Karpas-422 (cell line): ENCODE measurements at regions not wholly inside any gene's neighbourhood (a gene's known extent, or its start where the extent isn't known, plus 50 kb on each side); places are given as distances from the start of the nearest gene placed in this dataset.

ENCODE experiments used
- DNase-seq: peaks from one replicate; pipeline ENCODE4 v3.0.0-alpha.2; 2015
- H2AFZ ChIP-seq: fragments of 200-600 bp; sonication (generic); 2 replicates; pipeline ENCODE4 v1.6.1; 2014; ENCODE audit warnings: antibody characterized with exemption, low read length, mixed read lengths
- H3K27ac ChIP-seq: fragments of 200-600 bp; sonication (generic); 2 replicates; pipeline ENCODE4 v1.5.1; 2014; ENCODE audit warnings: mild to moderate bottlenecking, low read length, moderate library complexity
- H3K27me3 ChIP-seq: fragments of 200-600 bp; sonication (generic); 2 replicates; pipeline ENCODE4 v1.6.1; 2014; ENCODE audit warnings: low read length, mixed read lengths
- H3K36me3 ChIP-seq: fragments of 200-600 bp; sonication (generic); 2 replicates; pipeline ENCODE4 v1.6.1; 2014; ENCODE audit warnings: low read length, mixed read lengths; ENCODE audit not compliant: insufficient read depth
- H3K4me1 ChIP-seq: fragments of 200-600 bp; sonication (generic); 2 replicates; pipeline ENCODE4 v1.6.1; 2014; ENCODE audit warnings: mild to moderate bottlenecking, low read length, mixed read lengths
- H3K4me2 ChIP-seq: fragments of 200-600 bp; sonication (generic); 2 replicates; pipeline ENCODE4 v1.6.1; 2014; ENCODE audit warnings: low read length, low read depth, mild to moderate bottlenecking; ENCODE audit not compliant: poor library complexity, severe bottlenecking
- H3K4me3 ChIP-seq: fragments of 200-600 bp; sonication (generic); 2 replicates; pipeline ENCODE4 v1.5.1; 2014; ENCODE audit warnings: mild to moderate bottlenecking, antibody characterized with exemption, low read length, mixed read lengths
- H3K79me2 ChIP-seq: fragments of 200-600 bp; sonication (generic); 2 replicates; pipeline ENCODE4 v1.6.1; 2014; ENCODE audit warnings: mild to moderate bottlenecking, low read length, mixed read lengths
- H3K9ac ChIP-seq: fragments of 200-600 bp; sonication (generic); 2 replicates; pipeline ENCODE4 v1.6.0; 2014; ENCODE audit warnings: low read length
- H3K9me2 ChIP-seq: fragments of 200-600 bp; sonication (generic), shearing (Covaris generic); replicated peaks from 2 replicates; pipeline ENCODE4 v1.6.0; 2014; ENCODE audit warnings: mild to moderate bottlenecking, low read length, moderate library complexity; ENCODE audit not compliant: insufficient read depth
- H3K9me3 ChIP-seq: fragments of 300-700, 200-600 bp; sonication (generic); 2 replicates; pipeline ENCODE4 v1.6.1; 2014; ENCODE audit warnings: low read length, mixed read lengths
- H4K20me1 ChIP-seq: fragments of 200-600 bp; sonication (generic); 2 replicates; pipeline ENCODE4 v1.6.1; 2014; ENCODE audit warnings: mild to moderate bottlenecking, antibody characterized with exemption, low read length, low read depth; ENCODE audit not compliant: insufficient read depth

DNA sequence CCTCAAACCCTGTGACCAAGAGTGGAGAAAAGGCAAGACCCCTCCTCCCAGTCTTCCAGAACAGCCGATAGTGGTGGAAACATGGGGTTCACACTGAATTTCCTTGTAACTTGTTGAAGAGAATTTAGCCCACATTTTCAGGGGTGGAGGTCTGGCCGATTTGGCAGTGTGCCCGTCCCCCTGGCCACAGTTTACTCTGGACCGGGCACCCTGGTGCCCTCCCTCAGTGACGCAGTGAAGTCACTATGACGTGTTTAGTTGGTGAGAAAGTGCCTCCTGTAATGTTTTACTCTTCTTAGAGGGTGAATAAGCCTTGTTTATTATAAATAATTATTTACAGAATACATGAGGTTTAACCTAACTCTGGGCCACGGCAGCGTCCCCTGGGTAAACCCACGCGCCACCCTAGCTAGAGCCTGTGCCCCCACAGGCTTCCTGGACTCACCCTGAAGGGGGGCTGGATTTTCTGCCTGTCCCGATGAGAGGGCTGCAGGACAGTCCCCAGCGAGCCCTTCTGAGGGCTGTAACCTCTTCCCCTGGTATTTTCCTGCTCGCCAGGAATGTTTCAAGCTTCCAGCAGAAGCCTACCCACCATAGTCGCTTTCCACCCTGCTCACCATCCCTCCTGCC, 316.9 kb downstream of the SEC14L1 start:
- peaks cover 95% of the 10 kb centered on the region for H3K4me1 ChIP-seq
- H3K4me3 ChIP-seq: peak overlapping the region; percentile 63; the same call in 1 of the 2 replicates
- H2AFZ ChIP-seq: no peak overlapping the region
- H3K36me3 ChIP-seq: peaks cover 4% of the 10 kb centered on the region; the same call in 1 of the 2 replicates
- H3K9ac ChIP-seq: peak overlapping the region; percentile 98
- H3K27ac ChIP-seq: peak overlapping the region; percentile 97
- H3K9me2 ChIP-seq: no peaks in the 10 kb centered on the region
- H3K4me2 ChIP-seq: peak overlapping the region; percentile 93
- peak; percentile 54 for DNase-seq
- peaks cover 98% of the 10 kb centered on the region for H3K79me2 ChIP-seq
- no peaks in the 10 kb centered on the region; the same call in 1 of the 2 replicates for H4K20me1 ChIP-seq
- H3K9me3 ChIP-seq: no peaks in the 10 kb centered on the region
- H3K27me3 ChIP-seq: no peaks in the 10 kb centered on the region

DNA sequence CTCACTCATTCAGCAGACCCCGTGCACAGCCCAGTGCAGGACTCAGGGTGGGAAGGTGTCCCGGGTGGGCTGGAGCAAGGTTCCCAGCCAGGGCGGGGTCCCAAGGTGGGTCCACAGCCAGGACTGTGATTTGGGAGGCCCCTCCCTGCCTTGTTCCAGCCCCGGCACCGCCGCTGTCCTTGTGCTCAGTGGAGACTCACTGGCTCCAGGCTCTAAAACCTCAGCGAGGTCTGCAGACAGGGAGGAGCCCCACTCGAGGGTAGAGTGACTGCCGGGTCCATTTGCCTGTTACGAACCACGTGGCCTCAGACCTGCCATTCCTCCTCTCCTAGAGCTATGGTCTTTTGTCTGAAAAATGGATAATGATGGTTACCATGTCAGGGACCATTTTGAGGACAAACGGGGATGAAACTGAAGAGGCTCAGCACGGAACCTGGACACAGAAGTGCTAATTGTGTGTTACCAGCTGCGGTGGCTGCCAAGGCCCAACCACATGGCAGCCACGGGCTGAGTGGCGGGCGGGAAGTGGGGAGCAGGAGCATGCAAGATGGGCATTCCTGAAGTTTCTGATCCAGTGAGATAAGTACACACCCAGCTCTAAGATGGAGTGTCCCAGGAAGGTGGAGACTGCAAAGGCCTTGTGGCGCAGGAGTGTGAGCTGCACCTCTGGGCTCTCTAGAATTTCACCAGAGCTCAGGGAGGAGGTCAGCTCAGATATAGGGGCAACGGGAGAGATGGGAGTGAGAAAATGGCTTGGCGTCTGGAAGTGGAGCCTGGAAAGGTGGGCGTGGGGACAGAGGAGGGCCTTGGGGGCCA, 317.6 kb downstream of the SEC14L1 start:
- Histone ChIP-seq H3K79me2 (peaks cover 98% of the 10 kb centered on the region), H3K36me3 (peaks cover 8% of the 10 kb centered on the region; the same call in 1 of the 2 replicates), H2AFZ (no peak overlapping the region), H3K9me3 (no peaks in the 10 kb centered on the region), H3K27me3 (no peaks in the 10 kb centered on the region), H3K9me2 (no peaks in the 10 kb centered on the region), H3K4me2 (peak overlapping the region; percentile 93), H3K9ac (peak overlapping the region; percentile 98), H3K27ac (peak overlapping the region; percentile 97), H3K4me1 (peaks cover 94% of the 10 kb centered on the region), H3K4me3 (peak overlapping the region; percentile 63; the same call in 1 of the 2 replicates), H4K20me1 (no peaks in the 10 kb centered on the region; the same call in 1 of the 2 replicates)
- DNase-seq: peak; percentile 57

DNA sequence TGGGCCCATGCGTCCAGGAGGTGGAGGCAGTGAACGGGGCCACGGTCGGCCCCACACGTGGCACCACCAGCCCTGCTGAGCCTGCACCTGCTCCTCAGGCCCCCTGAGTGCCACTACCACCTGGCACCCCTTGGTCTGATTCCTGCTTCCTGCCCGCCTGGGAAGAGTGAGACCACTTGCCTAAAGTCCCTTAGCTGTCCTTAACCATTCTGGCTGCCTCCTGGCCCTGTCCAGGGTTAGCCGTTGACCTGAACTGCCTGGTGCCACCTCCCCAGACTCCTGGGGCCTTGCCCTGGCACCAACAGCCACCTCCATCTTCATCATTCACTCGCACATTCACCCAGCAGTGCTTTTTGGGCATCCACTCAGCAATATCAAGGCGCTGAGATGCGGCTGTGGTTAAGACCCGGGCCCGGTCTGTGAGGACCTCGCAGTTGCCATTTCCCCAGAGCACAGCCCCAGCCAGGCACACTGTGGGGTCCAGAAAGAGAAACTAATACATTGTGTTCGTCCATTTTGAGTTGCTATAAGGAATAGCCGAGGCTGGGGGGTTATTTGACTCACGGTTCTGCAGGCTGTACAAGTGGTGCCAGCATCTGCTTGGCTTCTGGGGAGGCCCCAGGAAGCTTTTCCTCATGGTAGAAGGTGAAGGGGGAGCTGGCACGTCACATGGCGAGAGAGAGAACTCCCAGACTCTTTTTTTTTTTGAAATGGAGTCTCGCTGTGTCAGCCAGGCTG, 318.4 kb downstream of the SEC14L1 start:
- Histone ChIP-seq H3K9ac (peak overlapping the region; percentile 98), H2AFZ (no peak overlapping the region), H3K4me2 (peak overlapping the region; percentile 93), H3K9me2 (no peaks in the 10 kb centered on the region), H3K4me3 (peak overlapping the region; percentile 63; the same call in 1 of the 2 replicates), H4K20me1 (no peaks in the 10 kb centered on the region; the same call in 1 of the 2 replicates), H3K27ac (peak overlapping the region; percentile 97), H3K9me3 (no peaks in the 10 kb centered on the region), H3K27me3 (no peaks in the 10 kb centered on the region), H3K79me2 (peaks cover 95% of the 10 kb centered on the region), H3K4me1 (peaks cover 92% of the 10 kb centered on the region), H3K36me3 (peaks cover 8% of the 10 kb centered on the region; the same call in 1 of the 2 replicates)
- DNase-seq: peak; percentile 45

DNA sequence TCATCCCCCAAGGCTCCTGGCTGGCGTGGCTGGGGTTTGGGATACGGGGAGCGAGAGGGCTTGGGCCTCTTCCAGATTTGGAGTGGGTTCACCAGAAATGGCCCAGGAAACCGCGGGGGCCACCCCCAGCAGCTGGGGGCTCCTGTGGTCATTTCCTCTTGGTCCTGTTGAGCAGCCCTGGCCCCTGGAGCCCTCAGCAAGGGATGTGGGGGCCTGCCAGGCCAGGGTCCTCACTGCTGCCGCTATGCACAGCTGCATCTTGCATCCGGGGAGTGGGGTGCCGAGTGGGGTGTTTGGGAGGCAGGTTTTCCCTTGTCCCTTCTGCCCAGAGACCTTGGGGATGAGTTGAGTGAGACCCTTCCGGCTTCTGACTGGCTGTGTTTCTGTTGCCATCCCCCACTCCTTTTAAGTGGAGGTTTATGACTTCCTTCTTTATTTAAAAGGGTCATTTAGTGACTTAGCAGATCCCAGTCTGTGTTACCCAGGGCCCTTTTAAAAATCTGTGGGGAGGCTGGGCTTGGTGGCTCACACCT, 319.8 kb downstream of the SEC14L1 start:
- Histone ChIP-seq H3K9me3 (no peaks in the 10 kb centered on the region), H3K9ac (peak overlapping the region; percentile 98), H3K4me3 (peak overlapping the region; percentile 63), H4K20me1 (no peaks in the 10 kb centered on the region; the same call in 1 of the 2 replicates), H3K9me2 (no peaks in the 10 kb centered on the region), H3K79me2 (peaks cover 88% of the 10 kb centered on the region), H3K36me3 (peaks cover 8% of the 10 kb centered on the region; the same call in 1 of the 2 replicates), H2AFZ (no peak overlapping the region), H3K27me3 (no peaks in the 10 kb centered on the region), H3K4me2 (peak overlapping the region; percentile 93), H3K27ac (peak overlapping the region; percentile 97), H3K4me1 (peaks cover 91% of the 10 kb centered on the region)
- peak; percentile 67 for DNase-seq

DNA sequence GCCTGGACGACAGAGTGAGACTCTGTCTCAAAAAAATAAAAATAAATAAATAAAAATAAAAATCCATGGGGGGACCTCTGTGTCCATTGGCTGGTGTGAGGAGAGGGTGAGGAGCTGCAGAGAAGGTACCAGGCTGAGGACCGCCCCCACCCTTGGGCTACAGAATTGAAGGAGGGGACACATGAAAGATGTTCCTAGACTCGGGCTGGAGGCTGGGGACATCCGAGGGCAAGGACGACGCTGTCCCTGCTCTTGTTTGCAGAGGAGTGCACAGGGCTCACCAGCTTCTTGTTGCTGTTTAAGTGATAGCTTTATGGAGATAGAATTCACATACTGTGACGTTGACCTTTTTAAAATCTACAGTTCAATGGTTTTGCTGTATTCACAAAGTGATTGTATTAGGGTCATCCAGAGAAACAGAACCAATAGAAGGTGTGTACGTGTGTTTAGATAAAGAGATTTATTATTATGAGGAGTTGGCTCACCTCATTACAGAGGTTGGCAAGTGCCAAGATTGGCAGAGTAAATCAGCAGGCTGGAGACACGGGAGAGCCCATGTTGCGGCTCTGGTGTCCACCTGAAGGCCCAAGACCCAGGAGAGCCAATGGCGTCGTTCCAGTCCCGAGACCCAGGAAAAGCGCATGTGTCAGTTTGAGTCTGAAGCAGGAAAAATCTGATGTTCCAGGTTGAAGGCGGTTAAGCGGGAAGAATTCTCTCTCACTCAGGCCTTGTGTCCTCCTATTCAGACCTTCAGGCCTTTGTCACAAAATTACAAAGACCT, 320.7 kb downstream of the SEC14L1 start:
- H3K9me2 ChIP-seq: no peaks in the 10 kb centered on the region
- H3K9ac ChIP-seq: peak overlapping the region; percentile 51
- H2AFZ ChIP-seq: no peak overlapping the region
- peaks cover 88% of the 10 kb centered on the region for H3K79me2 ChIP-seq
- H3K27ac ChIP-seq: peak overlapping the region; percentile 97
- peaks cover 91% of the 10 kb centered on the region for H3K4me1 ChIP-seq
- no peaks in the 10 kb centered on the region; the same call in 1 of the 2 replicates for H4K20me1 ChIP-seq
- H3K4me2 ChIP-seq: peak overlapping the region; percentile 48
- no peaks in the 10 kb centered on the region for H3K27me3 ChIP-seq
- peaks cover 8% of the 10 kb centered on the region; the same call in 1 of the 2 replicates for H3K36me3 ChIP-seq
- H3K9me3 ChIP-seq: no peaks in the 10 kb centered on the region
- peak; percentile 46 for DNase-seq
- peak overlapping the region; percentile 1; the same call in 1 of the 2 replicates for H3K4me3 ChIP-seq

DNA sequence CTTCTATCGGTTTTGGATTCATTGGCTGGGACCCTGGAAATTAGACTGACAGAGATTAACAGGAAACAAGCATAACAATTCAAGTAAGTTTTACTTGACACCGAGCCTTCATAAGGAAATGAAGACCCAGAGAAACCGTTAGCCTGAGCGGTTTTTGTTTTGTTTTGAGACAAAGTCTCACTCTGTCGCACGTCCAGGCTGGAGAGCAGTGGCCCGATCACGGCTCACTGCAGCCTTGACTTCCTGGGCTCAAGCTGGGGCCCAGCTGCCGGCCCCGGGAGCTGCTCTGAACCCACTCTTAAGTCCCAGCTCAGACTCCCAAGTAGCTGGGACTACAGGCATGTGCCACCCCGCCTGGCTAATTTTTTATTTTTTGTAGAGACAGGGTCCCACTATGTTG, 321.3 kb downstream of the SEC14L1 start:
- Histone ChIP-seq H3K4me1 (peaks cover 91% of the 10 kb centered on the region), H3K9me2 (no peaks in the 10 kb centered on the region), H3K9ac (peak overlapping the region; percentile 51), H3K4me2 (peak overlapping the region; percentile 48), H3K27ac (peak overlapping the region; percentile 97), H3K9me3 (no peaks in the 10 kb centered on the region), H3K4me3 (peak overlapping the region; percentile 1; the same call in 1 of the 2 replicates), H2AFZ (no peak overlapping the region), H3K27me3 (no peaks in the 10 kb centered on the region), H4K20me1 (no peaks in the 10 kb centered on the region; the same call in 1 of the 2 replicates), H3K36me3 (peaks cover 12% of the 10 kb centered on the region; the same call in 1 of the 2 replicates), H3K79me2 (peaks cover 88% of the 10 kb centered on the region)
- peak; percentile 73 for DNase-seq
